Mesothelial cell of epicardium (in vitro differentiated cells): ENCODE measurements at regions not wholly inside any gene's neighbourhood (a gene's known extent, or its start where the extent isn't known, plus 50 kb on each side); places are given as distances from the start of the nearest gene placed in this dataset.

ENCODE experiments used
- DNase-seq, 2 experiments: peaks; one replicate each; pipeline ENCODE4 v3.0.0; 2021; ENCODE audit warnings: low spot score in 2 of 2; ENCODE audit not compliant: unreplicated experiment in 2 of 2
- H3K27ac Mint-ChIP-seq: 2 replicates; pipeline ENCODE4 v1.8.0; 2021; ENCODE audit warnings: mixed read lengths
- H3K27me3 Mint-ChIP-seq: 2 replicates; pipeline ENCODE4 v1.8.0; 2021; ENCODE audit warnings: low read depth, mixed read lengths
- H3K36me3 Mint-ChIP-seq: 2 replicates; pipeline ENCODE4 v1.8.0; 2021; ENCODE audit warnings: mixed read lengths
- H3K4me1 Mint-ChIP-seq: 2 replicates; pipeline ENCODE4 v1.8.0; 2021; ENCODE audit warnings: mixed read lengths
- H3K4me3 Mint-ChIP-seq: 2 replicates; pipeline ENCODE4 v1.8.0; 2021; ENCODE audit warnings: mild to moderate bottlenecking, moderate library complexity, mixed read lengths
- H3K9me3 Mint-ChIP-seq: 2 replicates; pipeline ENCODE4 v1.8.0; 2021; ENCODE audit warnings: mixed read lengths
- TF ChIP-seq, protein P1 (sequence below): fragments of 200-600 bp; sonication (generic); IDR thresholded peaks from one replicate; pipeline ENCODE4 v1.5.0; 2021; ENCODE audit warnings: antibody characterized with exemption; ENCODE audit not compliant: unreplicated experiment

GRCh38 chr7:69342154-69342884 lies 256.0 kb upstream of the AUTS2 start:
- Mint-ChIP-seq H3K27ac (no peak overlapping the region), H3K4me3 (no peak overlapping the region), H3K36me3 (no peaks in the 10 kb centered on the region), H3K9me3 (peaks cover 4% of the 10 kb centered on the region), H3K4me1 (peaks cover 6% of the 10 kb centered on the region), H3K27me3 (no peaks in the 10 kb centered on the region)
- TF ChIP-seq, protein P1, sequence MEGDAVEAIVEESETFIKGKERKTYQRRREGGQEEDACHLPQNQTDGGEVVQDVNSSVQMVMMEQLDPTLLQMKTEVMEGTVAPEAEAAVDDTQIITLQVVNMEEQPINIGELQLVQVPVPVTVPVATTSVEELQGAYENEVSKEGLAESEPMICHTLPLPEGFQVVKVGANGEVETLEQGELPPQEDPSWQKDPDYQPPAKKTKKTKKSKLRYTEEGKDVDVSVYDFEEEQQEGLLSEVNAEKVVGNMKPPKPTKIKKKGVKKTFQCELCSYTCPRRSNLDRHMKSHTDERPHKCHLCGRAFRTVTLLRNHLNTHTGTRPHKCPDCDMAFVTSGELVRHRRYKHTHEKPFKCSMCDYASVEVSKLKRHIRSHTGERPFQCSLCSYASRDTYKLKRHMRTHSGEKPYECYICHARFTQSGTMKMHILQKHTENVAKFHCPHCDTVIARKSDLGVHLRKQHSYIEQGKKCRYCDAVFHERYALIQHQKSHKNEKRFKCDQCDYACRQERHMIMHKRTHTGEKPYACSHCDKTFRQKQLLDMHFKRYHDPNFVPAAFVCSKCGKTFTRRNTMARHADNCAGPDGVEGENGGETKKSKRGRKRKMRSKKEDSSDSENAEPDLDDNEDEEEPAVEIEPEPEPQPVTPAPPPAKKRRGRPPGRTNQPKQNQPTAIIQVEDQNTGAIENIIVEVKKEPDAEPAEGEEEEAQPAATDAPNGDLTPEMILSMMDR = no peak
- no peak for DNase-seq

GRCh38 chr7:69349291-69349690 lies 249.0 kb upstream of the AUTS2 start:
- Mint-ChIP-seq H3K27me3 (no peaks in the 10 kb centered on the region), H3K4me3 (no peak overlapping the region), H3K4me1 (peaks cover 4% of the 10 kb centered on the region), H3K27ac (no peak overlapping the region), H3K9me3 (peaks cover 6% of the 10 kb centered on the region), H3K36me3 (no peaks in the 10 kb centered on the region)
- no peak for DNase-seq
- TF ChIP-seq, protein P1 = no peak

GRCh38 chr7:69358163-69358821 lies 240.0 kb upstream of the AUTS2 start:
- Mint-ChIP-seq H3K27ac (peak overlapping the region; percentile 44), H3K4me1 (peaks cover 10% of the 10 kb centered on the region), H3K4me3 (no peak overlapping the region), H3K9me3 (no peaks in the 10 kb centered on the region), H3K36me3 (no peaks in the 10 kb centered on the region), H3K27me3 (peaks cover 7% of the 10 kb centered on the region)
- DNase-seq = no peak
- TF ChIP-seq, protein P1 = no peak

DNA sequence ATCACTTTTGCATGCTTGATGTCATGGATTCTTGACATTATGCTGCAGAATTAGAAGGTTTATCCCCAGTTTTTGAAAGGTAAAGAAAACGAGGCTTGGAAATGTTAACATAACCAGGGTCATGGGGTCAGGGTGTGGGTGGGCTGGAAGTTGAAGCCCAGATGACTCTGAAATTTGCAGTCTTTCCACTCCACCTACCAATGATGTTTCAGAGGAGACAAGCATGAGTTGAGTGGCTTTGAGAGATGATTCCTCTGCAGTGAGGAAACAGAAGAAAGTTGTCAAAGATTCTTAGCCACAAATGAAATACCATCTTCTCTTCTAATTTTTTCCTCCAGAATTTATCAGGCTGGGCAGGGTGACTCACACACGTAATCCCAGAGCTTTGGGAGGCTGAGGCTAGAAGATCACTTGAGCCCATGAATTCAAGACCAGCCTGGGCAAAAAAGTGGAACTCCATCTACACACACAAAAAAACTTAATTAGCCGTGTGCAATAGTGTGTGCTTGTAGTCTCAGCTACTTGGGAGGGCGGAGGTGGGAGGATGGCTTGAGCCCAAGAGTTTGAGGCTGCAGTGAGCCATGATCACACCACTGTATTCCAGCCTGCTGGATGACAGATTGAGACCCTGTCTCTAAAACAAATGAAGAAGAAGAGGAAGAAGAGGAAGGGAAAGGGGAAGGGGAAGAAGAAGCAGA lies 239.1 kb upstream of the AUTS2 start:
- Mint-ChIP-seq H3K9me3 (no peaks in the 10 kb centered on the region), H3K4me3 (no peak overlapping the region), H3K36me3 (no peaks in the 10 kb centered on the region), H3K27me3 (peaks cover 7% of the 10 kb centered on the region), H3K4me1 (peaks cover 10% of the 10 kb centered on the region), H3K27ac (no peak overlapping the region)
- TF ChIP-seq, protein P1 = no peak
- no peak for DNase-seq

DNA sequence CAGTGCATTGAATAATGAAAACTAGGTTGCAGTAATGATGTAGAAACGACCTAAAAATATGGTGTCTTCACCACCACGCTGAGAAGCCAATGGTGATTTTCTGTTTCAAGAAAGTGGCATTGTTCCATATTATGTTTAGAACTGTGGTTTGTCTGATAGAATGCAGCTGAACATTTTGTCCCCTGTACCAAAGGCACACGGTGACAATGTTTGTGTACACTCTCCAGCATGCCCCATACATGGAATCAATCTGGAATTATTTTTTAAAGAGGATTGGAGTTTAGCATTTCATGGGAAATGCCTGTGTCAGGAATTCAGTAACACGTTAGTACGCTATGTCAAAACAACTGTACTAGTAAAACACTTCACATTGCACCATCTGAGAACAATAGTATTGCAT lies 237.4 kb upstream of the AUTS2 start:
- Mint-ChIP-seq H3K27me3 (peaks cover 7% of the 10 kb centered on the region), H3K4me1 (peaks cover 21% of the 10 kb centered on the region), H3K4me3 (no peak overlapping the region), H3K36me3 (no peaks in the 10 kb centered on the region), H3K9me3 (no peaks in the 10 kb centered on the region), H3K27ac (no peak overlapping the region)
- DNase-seq = no peak
- TF ChIP-seq, protein P1 = no peak
